WI38 (cell line): ENCODE measurements at regions not wholly inside any gene's neighbourhood (a gene's known extent, or its start where the extent isn't known, plus 50 kb on each side); places are given as distances from the start of the nearest gene placed in this dataset.

Experiments used
- H3K4me3 ChIP-seq: 2 replicates; pipeline ENCODE4 v1.5.1; 2011; ENCODE audit warnings: low read depth, mild to moderate bottlenecking, control low read depth, low read length
- TF ChIP-seq, protein P1 (sequence below): IDR thresholded peaks from 2 replicates; pipeline ENCODE4 v1.5.1; 2012; ENCODE audit warnings: low read depth, mild to moderate bottlenecking, control low read depth, low read length

DNA sequence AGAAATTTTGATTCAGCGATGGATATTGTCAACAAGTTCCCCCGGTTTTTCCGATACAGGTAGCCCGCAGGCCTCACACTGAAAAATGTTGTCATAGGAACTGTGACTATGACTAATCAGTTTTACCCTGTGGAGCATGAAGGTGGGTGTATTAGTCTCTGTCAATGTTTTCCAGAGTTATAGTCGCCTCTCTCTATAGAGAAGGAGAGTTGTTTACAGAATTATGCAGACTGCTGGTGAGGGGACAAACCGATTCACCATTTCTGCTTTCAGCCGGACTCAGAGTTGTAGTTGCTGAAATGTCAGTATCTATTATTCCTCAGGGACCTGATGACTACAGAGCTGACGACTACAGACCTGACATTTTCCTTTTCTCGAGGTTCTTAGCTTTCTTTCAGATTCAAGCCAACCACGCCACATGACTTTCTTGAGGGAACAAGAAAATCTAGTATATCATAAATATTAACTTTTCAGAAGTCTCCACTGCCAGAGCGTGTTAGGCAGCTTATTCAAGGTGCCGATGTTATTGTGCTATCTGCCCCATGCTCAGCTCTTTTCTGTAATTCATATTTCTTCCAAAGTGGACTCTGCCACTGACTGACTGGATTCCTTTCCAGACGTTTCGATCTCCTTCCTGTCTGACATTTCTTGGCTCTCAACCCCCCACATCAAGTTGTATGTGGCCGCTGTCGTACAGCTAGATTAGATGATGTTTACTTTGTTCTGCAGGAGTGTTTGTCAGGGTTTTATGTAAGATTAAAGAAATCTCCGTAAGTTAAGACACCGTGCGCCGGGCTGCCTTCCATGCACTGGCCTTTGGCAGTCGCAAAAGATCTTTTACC lies 178.1 kb downstream of the FGF1 start:
- TF ChIP-seq, protein P1, sequence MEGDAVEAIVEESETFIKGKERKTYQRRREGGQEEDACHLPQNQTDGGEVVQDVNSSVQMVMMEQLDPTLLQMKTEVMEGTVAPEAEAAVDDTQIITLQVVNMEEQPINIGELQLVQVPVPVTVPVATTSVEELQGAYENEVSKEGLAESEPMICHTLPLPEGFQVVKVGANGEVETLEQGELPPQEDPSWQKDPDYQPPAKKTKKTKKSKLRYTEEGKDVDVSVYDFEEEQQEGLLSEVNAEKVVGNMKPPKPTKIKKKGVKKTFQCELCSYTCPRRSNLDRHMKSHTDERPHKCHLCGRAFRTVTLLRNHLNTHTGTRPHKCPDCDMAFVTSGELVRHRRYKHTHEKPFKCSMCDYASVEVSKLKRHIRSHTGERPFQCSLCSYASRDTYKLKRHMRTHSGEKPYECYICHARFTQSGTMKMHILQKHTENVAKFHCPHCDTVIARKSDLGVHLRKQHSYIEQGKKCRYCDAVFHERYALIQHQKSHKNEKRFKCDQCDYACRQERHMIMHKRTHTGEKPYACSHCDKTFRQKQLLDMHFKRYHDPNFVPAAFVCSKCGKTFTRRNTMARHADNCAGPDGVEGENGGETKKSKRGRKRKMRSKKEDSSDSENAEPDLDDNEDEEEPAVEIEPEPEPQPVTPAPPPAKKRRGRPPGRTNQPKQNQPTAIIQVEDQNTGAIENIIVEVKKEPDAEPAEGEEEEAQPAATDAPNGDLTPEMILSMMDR: no peak
- no peak overlapping the region for H3K4me3 ChIP-seq

DNA sequence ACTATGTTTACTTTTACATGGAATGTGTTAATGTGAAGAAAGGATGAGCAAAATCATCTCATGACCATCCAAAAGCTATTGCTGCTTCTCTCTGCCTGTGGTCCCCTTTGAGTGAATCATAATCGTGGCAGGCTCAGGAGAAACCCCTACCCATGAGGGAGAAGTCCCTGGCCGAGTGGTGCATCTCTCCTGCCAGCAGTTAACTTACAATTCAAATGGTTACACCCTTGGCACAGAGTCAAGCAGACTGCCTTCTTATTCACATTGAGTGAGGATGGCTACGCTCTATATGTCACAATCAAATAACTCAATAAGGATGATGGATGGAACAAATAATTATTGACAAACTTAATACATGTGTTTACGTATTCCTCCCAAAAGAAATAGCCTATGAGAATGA lies 179.1 kb downstream of the FGF1 start:
- TF ChIP-seq, protein P1: no peak
- no peak overlapping the region for H3K4me3 ChIP-seq

DNA sequence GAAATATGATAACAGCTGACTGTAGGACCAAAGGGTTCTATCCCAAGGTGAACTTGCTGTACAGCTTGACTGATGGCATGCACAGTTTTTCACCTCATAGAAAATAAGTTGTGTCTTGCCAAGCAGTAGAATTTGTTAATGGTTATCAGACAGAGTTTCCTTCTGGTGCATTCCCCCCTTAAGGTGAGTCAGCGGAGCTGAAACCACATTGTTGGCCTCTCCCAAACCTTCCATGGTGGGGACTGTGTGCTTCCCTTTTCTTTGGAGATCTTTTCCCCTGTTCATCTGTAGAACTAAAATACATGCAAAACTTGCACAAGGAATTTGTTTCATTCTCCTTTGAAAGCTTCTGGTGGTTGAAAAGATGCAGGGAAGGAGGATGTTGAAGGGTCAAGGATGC lies 179.8 kb downstream of the FGF1 start:
- TF ChIP-seq, protein P1: no peak
- H3K4me3 ChIP-seq: no peak overlapping the region

DNA sequence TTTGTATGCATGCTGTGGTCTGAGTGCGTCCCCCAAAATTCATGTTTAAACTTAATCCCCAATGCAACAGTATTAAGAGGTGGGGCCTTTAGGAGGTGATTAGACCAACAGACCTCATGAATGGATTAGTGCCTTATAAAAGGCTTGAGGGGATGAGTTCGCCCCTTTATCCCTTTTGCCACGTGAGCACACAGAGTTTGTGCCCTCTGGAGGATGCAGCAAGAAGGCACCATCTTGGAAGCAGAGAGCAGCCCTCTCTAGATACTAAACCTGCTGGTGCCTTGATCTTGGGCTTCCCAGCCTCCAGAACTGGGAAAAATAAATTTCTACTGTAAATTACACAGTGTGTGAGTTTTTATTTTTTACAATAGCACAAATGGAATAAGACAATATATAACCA lies 177.1 kb upstream of the SPRY4 start:
- no peak overlapping the region for H3K4me3 ChIP-seq
- TF ChIP-seq, protein P1: no peak

DNA sequence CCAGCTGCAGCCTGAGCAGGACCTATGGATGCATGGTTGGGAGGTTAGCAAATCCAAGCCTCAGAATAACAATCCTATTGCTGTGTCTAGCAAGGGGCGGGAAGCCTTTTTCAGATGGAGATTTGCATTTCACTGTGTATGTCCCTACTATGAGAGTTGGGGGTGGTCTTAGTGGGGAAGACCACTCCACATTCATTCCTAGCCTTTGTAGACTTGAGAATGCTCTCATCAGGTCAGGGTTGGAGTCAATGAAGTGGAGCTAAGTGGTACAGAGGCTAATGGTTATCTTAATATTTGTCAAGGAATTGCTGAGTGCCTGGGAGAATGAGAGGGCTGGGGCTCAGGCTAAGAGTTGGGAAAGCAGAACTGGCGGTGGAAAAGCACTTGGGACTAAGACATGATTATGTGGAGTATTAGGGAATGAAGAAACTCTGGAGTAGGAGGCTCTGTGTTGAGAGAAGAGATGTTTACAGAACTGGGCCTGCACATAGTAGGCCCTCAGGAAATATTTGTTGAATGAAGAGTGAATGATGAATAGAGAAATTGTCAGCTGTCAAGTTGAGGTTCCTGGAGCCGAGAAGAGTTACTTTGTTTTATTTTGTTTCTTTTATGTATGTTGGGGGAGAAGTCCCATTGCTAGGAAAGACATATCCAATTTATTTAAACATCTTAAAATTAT lies 175.5 kb upstream of the SPRY4 start:
- no peak overlapping the region for H3K4me3 ChIP-seq
- TF ChIP-seq, protein P1: no peak

DNA sequence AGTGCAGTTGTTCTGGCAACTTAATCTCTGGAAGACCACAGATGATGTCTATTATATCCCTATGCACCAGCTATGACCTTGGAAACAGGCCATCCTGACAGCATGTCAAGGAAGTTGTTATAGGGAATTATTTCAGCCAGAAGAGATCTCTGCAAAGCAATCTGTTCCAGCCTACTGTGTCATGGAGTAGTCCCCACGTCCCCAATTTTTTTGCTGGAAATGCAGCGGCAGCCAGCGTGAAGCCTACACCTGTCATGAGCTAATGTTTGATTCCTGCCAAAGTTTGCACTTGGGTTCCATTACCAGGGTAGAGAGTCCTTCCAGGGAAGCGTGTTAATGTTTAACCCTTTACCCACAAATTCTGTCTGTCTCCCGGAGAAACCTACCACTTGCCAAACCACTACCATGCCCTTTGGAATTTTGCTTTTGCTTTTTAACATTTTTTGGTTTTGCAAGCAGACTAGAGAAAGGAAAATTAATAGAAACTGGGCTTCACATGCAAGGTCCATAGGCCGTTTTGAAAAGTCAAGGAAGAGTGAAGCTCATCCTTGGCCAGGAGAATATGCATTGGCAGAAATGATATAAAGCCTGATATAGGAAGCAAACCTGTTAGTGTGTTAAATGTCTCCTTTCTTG lies 174.9 kb upstream of the SPRY4 start:
- H3K4me3 ChIP-seq: no peak overlapping the region
- TF ChIP-seq, protein P1: no peak

DNA sequence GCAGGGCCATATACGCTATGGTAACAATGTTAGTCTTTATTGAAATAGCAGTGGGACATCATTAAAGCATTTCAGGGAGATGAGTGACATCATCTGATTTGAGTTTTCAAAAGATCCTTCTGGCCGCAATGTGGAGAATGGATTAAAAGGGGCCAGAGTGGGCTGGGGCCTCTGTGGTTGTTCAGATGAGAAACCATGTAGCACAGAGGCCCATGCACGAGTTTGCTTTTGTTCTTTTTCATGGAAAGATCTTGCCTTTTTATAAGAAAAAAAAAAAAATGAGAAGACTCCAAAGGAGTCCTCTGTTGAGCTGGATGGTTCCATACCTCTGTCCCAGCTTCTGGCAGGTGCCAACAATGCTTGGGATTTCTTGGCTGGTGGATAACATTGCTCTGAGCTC lies 173.5 kb upstream of the SPRY4 start:
- TF ChIP-seq, protein P1: no peak
- no peak overlapping the region for H3K4me3 ChIP-seq
